HepG2 (cell line): ENCODE measurements at regions not wholly inside any gene's neighbourhood (a gene's known extent, or its start where the extent isn't known, plus 50 kb on each side); places are given as distances from the start of the nearest gene placed in this dataset.

Source experiments
- CBX5 ChIP-seq: sonication (generic); formaldehyde crosslinking; IDR thresholded peaks from 2 replicates; pipeline ENCODE4 v1.4.0; 2020; ENCODE audit warnings: missing genetic modification reagents, borderline replicate concordance
- ESRRA ChIP-seq: sonication (generic); formaldehyde crosslinking; IDR thresholded peaks from 2 replicates; pipeline ENCODE4 v1.5.1; 2020; ENCODE audit warnings: mild to moderate bottlenecking, low read depth, missing genetic modification reagents
- FOXK2 ChIP-seq: fragments of 450-650 bp; IDR thresholded peaks from 2 replicates; pipeline ENCODE4 v1.6.1; 2016
- FOXP4 ChIP-seq: sonication (generic); formaldehyde crosslinking; IDR thresholded peaks from 2 replicates; pipeline ENCODE4 v1.4.0; 2020; ENCODE audit warnings: missing genetic modification reagents
- HNRNPUL1 ChIP-seq: fragments of 200-400 bp; formaldehyde crosslinking; IDR thresholded peaks from 2 replicates; pipeline ENCODE4 v1.6.1; 2017; ENCODE audit warnings: low read depth, mild to moderate bottlenecking, low read length, moderate library complexity
- LCORL ChIP-seq, 2 experiments: fragments of 450-650 bp in 1 of 2; sonication (generic) in 1 of 2; formaldehyde crosslinking in 1 of 2; IDR thresholded peaks; 2 replicates each; pipeline versions ENCODE4 v1.5.0 to v1.6.1; 2017 to 2020; ENCODE audit warnings: antibody characterized with exemption in 1 of 2, missing genetic modification reagents in 1 of 2
- PAF1 ChIP-seq: IDR thresholded peaks from 2 replicates; pipeline ENCODE4 v1.6.1; 2016; ENCODE audit warnings: missing genetic modification reagents, missing compliant biosample characterization
- POLR2A ChIP-seq, 2 experiments: IDR thresholded peaks; 2 replicates each; pipeline ENCODE4 v1.6.1; 2011; ENCODE audit warnings: low read depth in 2 of 2, low read length in 2 of 2, mild to moderate bottlenecking in 1 of 2, moderate library complexity in 1 of 2; ENCODE audit not compliant: insufficient read depth in 1 of 2
- SALL2 ChIP-seq: sonication (generic); formaldehyde crosslinking; IDR thresholded peaks from 2 replicates; pipeline ENCODE4 v1.8.1; 2023; ENCODE audit warnings: mild to moderate bottlenecking, missing genetic modification reagents, inconsistent platforms
- SIX1 ChIP-seq: sonication (generic); formaldehyde crosslinking; IDR thresholded peaks from 2 replicates; pipeline ENCODE4 v1.4.0; 2020; ENCODE audit warnings: missing genetic modification reagents, borderline replicate concordance
- SYNCRIP ChIP-seq: fragments of 200-400 bp; formaldehyde crosslinking; IDR thresholded peaks from 2 replicates; pipeline ENCODE4 v1.6.1; 2018; ENCODE audit warnings: mild to moderate bottlenecking, low read depth, low read length; ENCODE audit not compliant: insufficient read depth
- TBX3 ChIP-seq: fragments of 450-650 bp; IDR thresholded peaks from 2 replicates; pipeline ENCODE4 v1.6.1; 2017; ENCODE audit warnings: antibody characterized with exemption, mild to moderate bottlenecking, inconsistent platforms, borderline replicate concordance
- ZNF660 ChIP-seq: sonication (generic); formaldehyde crosslinking; IDR thresholded peaks from 2 replicates; pipeline ENCODE4 v1.5.1; 2020; ENCODE audit warnings: mild to moderate bottlenecking, low read depth, missing genetic modification reagents, borderline replicate concordance
- ZNF770 ChIP-seq: sonication (generic); formaldehyde crosslinking; IDR thresholded peaks from 2 replicates; pipeline ENCODE4 v1.5.0; 2020; ENCODE audit warnings: mild to moderate bottlenecking, missing genetic modification reagents
- ZSCAN9 ChIP-seq: IDR thresholded peaks from 2 replicates; pipeline ENCODE4 v1.6.1; 2016; ENCODE audit warnings: borderline replicate concordance
- TF ChIP-seq, protein P1 (sequence below): sonication (generic); formaldehyde crosslinking; IDR thresholded peaks from 2 replicates; pipeline ENCODE4 v1.5.1; 2020; ENCODE audit warnings: missing genetic modification reagents, mild to moderate bottlenecking, borderline replicate concordance
- TF ChIP-seq, protein P2 (sequence below): sonication (generic); formaldehyde crosslinking; IDR thresholded peaks from 2 replicates; pipeline ENCODE4 v1.5.1; 2020; ENCODE audit warnings: missing genetic modification reagents, mild to moderate bottlenecking, borderline replicate concordance
- TF ChIP-seq, protein P3 (sequence below): sonication (generic); formaldehyde crosslinking; IDR thresholded peaks from 2 replicates; pipeline ENCODE4 v1.5.1; 2020; ENCODE audit warnings: mild to moderate bottlenecking, missing genetic modification reagents, moderate library complexity

GRCh38 chr6:157728183-157728881 is 94.7 kb upstream of the SNX9 start (continued):
- TF ChIP-seq, protein P1, sequence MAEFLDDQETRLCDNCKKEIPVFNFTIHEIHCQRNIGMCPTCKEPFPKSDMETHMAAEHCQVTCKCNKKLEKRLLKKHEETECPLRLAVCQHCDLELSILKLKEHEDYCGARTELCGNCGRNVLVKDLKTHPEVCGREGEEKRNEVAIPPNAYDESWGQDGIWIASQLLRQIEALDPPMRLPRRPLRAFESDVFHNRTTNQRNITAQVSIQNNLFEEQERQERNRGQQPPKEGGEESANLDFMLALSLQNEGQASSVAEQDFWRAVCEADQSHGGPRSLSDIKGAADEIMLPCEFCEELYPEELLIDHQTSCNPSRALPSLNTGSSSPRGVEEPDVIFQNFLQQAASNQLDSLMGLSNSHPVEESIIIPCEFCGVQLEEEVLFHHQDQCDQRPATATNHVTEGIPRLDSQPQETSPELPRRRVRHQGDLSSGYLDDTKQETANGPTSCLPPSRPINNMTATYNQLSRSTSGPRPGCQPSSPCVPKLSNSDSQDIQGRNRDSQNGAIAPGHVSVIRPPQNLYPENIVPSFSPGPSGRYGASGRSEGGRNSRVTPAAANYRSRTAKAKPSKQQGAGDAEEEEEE (CRISPR knock-in tag), result no peak
- TF ChIP-seq ZNF660 (CRISPR knock-in tag), result no peak
- TF ChIP-seq ZNF770 (CRISPR knock-in tag), result no peak; the same call in 1 of the 2 replicates
- no peak for TF ChIP-seq HNRNPUL1
- TF ChIP-seq TBX3, result peak; percentile 64; the same call in 1 of the 2 replicates
- TF ChIP-seq SIX1, result peak; percentile 26; the same call in 1 of the 2 replicates
- TF ChIP-seq PAF1 (CRISPR knock-in tag), result no peak
- peak; percentile 77 for TF ChIP-seq ZSCAN9 (CRISPR knock-in tag)
- no peak for TF ChIP-seq LCORL (IDR thresholded peaks at IDR 0.05)
- TF ChIP-seq LCORL (CRISPR knock-in tag; IDR thresholded peaks at IDR 0.05), result peak; percentile 62; the same call in 1 of the 2 replicates
- TF ChIP-seq, protein P2, sequence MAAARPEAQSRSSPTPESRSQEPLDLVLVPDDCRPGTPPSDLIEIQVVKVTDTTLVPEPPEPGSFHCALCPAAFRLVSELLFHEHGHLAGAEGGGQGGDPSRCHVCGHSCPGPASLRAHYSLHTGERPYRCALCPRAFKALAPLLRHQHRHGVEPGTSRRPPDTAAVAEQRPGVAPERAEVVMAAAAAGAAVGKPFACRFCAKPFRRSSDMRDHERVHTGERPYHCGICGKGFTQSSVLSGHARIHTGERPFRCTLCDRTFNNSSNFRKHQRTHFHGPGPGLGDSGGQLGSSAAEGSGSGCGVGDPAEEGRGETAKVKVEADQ (CRISPR knock-in tag), result peak; percentile 32; the same call in 1 of the 2 replicates
- TF ChIP-seq POLR2A (IDR thresholded peaks at IDR 0.05; ENCODE audit: insufficient read depth in 1 of 2, low read depth in 2 of 2, low read length in 2 of 2), result peak; percentile 41 to 63; a peak in 2 of 4 replicates
- TF ChIP-seq ESRRA (CRISPR knock-in tag), result peak; percentile 82
- TF ChIP-seq, protein P3, sequence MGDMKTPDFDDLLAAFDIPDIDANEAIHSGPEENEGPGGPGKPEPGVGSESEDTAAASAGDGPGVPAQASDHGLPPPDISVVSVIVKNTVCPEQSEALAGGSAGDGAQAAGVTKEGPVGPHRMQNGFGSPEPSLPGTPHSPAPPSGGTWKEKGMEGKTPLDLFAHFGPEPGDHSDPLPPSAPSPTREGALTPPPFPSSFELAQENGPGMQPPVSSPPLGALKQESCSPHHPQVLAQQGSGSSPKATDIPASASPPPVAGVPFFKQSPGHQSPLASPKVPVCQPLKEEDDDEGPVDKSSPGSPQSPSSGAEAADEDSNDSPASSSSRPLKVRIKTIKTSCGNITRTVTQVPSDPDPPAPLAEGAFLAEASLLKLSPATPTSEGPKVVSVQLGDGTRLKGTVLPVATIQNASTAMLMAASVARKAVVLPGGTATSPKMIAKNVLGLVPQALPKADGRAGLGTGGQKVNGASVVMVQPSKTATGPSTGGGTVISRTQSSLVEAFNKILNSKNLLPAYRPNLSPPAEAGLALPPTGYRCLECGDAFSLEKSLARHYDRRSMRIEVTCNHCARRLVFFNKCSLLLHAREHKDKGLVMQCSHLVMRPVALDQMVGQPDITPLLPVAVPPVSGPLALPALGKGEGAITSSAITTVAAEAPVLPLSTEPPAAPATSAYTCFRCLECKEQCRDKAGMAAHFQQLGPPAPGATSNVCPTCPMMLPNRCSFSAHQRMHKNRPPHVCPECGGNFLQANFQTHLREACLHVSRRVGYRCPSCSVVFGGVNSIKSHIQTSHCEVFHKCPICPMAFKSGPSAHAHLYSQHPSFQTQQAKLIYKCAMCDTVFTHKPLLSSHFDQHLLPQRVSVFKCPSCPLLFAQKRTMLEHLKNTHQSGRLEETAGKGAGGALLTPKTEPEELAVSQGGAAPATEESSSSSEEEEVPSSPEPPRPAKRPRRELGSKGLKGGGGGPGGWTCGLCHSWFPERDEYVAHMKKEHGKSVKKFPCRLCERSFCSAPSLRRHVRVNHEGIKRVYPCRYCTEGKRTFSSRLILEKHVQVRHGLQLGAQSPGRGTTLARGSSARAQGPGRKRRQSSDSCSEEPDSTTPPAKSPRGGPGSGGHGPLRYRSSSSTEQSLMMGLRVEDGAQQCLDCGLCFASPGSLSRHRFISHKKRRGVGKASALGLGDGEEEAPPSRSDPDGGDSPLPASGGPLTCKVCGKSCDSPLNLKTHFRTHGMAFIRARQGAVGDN (CRISPR knock-in tag), result peak; percentile 43; the same call in 1 of the 2 replicates
- no peak for TF ChIP-seq SYNCRIP
- TF ChIP-seq FOXK2, result peak; percentile 62; the same call in 1 of the 2 replicates
- TF ChIP-seq CBX5 (CRISPR knock-in tag), result peak; percentile 68; the same call in 1 of the 2 replicates
- TF ChIP-seq SALL2, result no peak
- TF ChIP-seq FOXP4 (CRISPR knock-in tag), result peak; percentile 88
